ENCODE measurements at regions not wholly inside any gene's neighbourhood (a gene's known extent, or its start where the extent isn't known, plus 50 kb on each side); places are given as distances from the start of the nearest gene placed in this dataset.

DNA sequence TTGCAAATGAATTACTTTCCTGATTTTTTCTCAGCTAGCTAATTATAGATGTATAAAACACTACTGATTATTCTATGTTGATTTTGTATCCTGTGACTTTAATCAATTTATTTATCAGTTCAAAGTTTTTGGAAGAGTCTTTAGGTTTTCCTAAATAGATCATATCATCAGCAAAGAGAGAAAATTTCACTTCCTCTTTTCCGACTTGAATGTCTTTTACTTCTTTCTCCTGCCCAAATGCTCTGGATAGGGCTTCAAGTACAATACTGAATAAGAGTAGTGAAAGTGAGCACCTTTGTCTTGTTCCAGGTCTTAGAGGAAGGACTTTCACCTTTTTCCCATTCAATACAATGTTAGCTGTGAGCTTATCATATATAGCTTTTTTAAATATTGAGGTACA, 417.9 kb downstream of the PDGFC start:
- no peak for TF ChIP-seq EZH2 (IDR thresholded peaks at IDR 0.05)
- no peak for TF ChIP-seq POLR2AphosphoS5 (IDR thresholded peaks at IDR 0.05; ENCODE audit: borderline replicate concordance, low read depth, low read length)
